Glutamatergic neuron (in vitro differentiated cells): ENCODE measurements at regions not wholly inside any gene's neighbourhood (a gene's known extent, or its start where the extent isn't known, plus 50 kb on each side); places are given as distances from the start of the nearest gene placed in this dataset.

Source experiments
- DNase-seq: peaks from one replicate; pipeline ENCODE4 v3.0.0; 2022
- H3K27ac Mint-ChIP-seq: one replicate; pipeline ENCODE4 v1.8.0; 2020; ENCODE audit warnings: mild to moderate bottlenecking, mixed read lengths, inconsistent platforms; ENCODE audit not compliant: unreplicated experiment
- H3K27me3 Mint-ChIP-seq: one replicate; pipeline ENCODE4 v1.8.0; 2020; ENCODE audit warnings: mild to moderate bottlenecking, moderate library complexity, mixed read lengths, inconsistent platforms; ENCODE audit not compliant: unreplicated experiment
- H3K36me3 Mint-ChIP-seq: one replicate; pipeline ENCODE4 v1.8.0; 2020; ENCODE audit warnings: mild to moderate bottlenecking, mixed read lengths, inconsistent platforms; ENCODE audit not compliant: unreplicated experiment
- H3K4me1 Mint-ChIP-seq: one replicate; pipeline ENCODE4 v1.8.0; 2020; ENCODE audit warnings: mild to moderate bottlenecking, low read depth, mixed read lengths, inconsistent platforms; ENCODE audit not compliant: unreplicated experiment
- H3K4me3 Mint-ChIP-seq: one replicate; pipeline ENCODE4 v1.8.0; 2020; ENCODE audit warnings: mild to moderate bottlenecking, mixed read lengths, inconsistent platforms; ENCODE audit not compliant: unreplicated experiment
- H3K9me3 Mint-ChIP-seq: one replicate; pipeline ENCODE4 v1.8.0; 2020; ENCODE audit warnings: mild to moderate bottlenecking, moderate library complexity, mixed read lengths, inconsistent platforms; ENCODE audit not compliant: unreplicated experiment
- TF ChIP-seq, protein P1 (sequence below): fragments of 200-600 bp; sonication (generic); IDR thresholded peaks from one replicate; pipeline ENCODE4 v1.5.0; 2021; ENCODE audit not compliant: partially characterized antibody, unreplicated experiment

DNA sequence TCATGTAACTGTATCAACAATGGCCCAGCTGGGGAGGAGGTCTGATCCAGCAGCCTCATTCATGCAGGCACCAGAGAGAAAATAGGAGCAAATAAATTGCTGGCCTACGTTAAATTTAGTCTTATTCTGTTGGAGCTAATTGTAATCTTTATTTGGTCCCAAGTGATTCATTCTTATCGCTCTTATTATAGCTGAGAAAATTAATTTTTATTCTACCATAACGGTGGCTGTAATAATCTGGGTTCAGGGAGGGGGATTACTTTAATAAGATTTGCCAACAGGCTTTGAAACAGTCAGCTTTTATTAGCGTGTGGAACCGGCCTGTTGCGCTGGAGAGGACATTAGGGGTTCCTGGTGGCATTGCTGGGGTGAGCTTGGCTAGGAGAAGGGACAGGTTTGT lies 254.9 kb downstream of the AACS start:
- H3K36me3 Mint-ChIP-seq = no peaks in the 10 kb centered on the region
- no peak overlapping the region for H3K27ac Mint-ChIP-seq

DNA sequence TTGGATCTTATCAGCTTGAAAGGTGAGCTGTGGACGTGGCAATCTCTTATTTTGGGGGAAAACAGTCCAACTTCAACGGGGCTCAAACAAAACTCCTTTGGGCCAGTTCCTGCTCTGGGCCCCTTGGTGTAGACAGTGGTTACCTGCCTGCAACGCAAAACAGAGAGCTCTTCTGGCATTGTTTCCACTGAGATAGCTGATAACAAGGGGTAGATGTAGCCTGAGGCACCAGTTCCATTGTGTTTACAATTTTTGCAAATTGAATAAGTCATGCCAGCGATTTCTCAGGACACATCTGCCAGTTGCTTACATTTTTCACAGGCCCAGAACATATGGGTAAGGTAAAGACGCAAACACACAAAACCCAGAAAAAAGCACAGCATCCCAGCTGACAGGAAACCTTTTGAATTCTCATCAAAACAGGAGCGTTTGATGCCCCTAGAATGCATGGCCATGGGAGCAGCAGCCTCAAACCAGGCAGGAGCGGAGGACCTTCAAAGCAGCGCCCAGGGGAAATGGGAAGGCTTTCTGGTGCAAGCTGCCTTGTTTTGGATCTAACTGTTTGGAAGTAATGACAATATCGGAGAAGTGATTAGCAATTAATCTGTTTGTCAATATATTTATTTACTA lies 259.7 kb downstream of the AACS start:
- TF ChIP-seq, protein P1, sequence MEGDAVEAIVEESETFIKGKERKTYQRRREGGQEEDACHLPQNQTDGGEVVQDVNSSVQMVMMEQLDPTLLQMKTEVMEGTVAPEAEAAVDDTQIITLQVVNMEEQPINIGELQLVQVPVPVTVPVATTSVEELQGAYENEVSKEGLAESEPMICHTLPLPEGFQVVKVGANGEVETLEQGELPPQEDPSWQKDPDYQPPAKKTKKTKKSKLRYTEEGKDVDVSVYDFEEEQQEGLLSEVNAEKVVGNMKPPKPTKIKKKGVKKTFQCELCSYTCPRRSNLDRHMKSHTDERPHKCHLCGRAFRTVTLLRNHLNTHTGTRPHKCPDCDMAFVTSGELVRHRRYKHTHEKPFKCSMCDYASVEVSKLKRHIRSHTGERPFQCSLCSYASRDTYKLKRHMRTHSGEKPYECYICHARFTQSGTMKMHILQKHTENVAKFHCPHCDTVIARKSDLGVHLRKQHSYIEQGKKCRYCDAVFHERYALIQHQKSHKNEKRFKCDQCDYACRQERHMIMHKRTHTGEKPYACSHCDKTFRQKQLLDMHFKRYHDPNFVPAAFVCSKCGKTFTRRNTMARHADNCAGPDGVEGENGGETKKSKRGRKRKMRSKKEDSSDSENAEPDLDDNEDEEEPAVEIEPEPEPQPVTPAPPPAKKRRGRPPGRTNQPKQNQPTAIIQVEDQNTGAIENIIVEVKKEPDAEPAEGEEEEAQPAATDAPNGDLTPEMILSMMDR = no peak
- peak; percentile 30 for DNase-seq
- peaks cover 6% of the 10 kb centered on the region for H3K9me3 Mint-ChIP-seq
- no peak overlapping the region for H3K4me3 Mint-ChIP-seq
- H3K27me3 Mint-ChIP-seq = no peaks in the 10 kb centered on the region
- H3K36me3 Mint-ChIP-seq = peaks cover 7% of the 10 kb centered on the region
- H3K4me1 Mint-ChIP-seq = peaks cover 15% of the 10 kb centered on the region
- H3K27ac Mint-ChIP-seq = peak overlapping the region; percentile 11

More for the DNA sequence above, 254.9 kb downstream of the AACS start:
- TF ChIP-seq, protein P1 = no peak
- H3K4me1 Mint-ChIP-seq = peaks cover 4% of the 10 kb centered on the region
- peaks cover 3% of the 10 kb centered on the region for H3K9me3 Mint-ChIP-seq
- no peak overlapping the region for H3K4me3 Mint-ChIP-seq
- H3K27me3 Mint-ChIP-seq = peaks cover 3% of the 10 kb centered on the region
- no peak for DNase-seq

DNA sequence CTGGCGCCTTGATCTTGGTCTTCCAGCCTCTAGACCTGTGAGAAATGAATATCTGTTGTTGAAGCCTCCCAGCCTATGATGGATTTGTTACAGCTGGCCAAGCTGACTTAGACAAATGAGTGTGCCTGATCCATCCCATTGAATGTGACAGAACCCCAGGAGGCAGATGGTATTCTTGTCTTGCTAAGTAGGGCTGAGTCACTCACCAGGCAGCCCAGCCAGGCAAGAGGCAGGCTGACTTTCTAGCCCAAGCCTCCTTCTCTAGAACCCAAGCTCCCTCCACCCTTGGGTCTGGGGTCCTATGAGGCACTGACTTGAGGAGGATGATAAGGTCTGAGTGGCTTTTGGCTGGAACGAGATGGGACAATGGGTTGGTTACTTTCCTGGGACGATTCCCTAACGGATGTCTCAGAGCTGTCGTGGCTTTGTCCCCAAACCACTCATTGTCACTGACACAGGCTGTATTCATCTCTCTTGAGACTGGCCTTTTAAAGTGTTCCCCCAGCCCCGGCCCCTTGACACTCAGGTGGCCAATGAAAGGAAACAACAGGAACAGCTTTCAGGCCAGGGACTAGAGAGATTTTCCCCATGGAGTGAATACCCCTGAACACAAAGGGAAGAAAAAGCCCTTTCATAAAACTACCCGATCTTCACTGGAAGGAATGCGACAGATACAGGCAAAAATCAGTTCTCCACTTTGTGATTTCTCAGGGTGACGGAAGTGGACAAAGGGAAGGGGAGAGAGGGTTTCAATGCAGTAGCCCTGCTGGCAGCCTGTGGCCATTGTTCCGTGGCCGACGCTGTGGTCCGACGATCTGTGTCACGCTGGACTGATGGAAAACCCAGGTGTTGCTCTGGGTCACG lies 264.2 kb downstream of the AACS start:
- Mint-ChIP-seq H3K36me3 (peaks cover 7% of the 10 kb centered on the region), H3K27me3 (no peaks in the 10 kb centered on the region), H3K27ac (peak overlapping the region; percentile 62)

DNA sequence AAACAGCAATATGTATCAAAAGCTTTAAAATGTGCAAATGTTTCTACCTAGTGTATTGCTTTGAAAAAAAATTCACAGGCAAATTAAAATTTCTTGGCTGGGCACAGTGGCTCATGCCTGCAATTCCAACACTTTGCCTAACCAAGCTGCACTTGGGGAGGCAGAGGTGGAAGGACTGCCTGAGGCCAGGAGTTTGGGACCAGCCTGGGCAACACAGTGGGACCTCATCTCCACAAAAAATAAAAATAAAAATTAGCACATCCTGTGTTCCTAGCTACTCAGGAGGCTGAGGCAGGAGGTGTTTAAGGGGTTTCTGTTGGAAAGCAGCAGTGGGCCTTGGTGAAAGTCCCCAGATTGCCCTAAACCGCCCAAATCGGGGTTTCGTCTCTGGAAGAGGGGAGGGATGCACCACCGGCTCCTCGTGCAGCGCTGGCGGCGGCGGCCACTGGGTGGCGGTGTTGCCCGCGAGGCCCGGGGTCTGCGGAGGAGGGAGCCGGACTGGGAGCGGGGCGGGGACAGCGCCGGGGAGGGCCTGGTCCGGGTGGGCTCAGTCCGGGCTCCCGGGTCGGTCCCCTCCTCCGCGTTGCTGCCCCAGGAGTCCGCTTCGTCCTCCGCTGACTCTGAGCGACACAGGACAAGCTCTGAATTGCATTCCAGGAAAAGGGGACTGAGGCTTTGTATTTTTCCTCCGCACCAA lies 265.6 kb downstream of the AACS start:
- Mint-ChIP-seq H3K27ac (no peak overlapping the region), H3K9me3 (peaks cover 7% of the 10 kb centered on the region), H3K27me3 (peaks cover 2% of the 10 kb centered on the region), H3K4me3 (peak overlapping the region; percentile 63), H3K36me3 (peaks cover 7% of the 10 kb centered on the region), H3K4me1 (peaks cover 6% of the 10 kb centered on the region)
- DNase-seq = peak; percentile 97
- TF ChIP-seq, protein P1 = peak; percentile 90

More for the DNA sequence above, 264.2 kb downstream of the AACS start:
- TF ChIP-seq, protein P1 = no peak
- peak; percentile 30 for DNase-seq
- H3K9me3 Mint-ChIP-seq = peaks cover 7% of the 10 kb centered on the region
- H3K4me1 Mint-ChIP-seq = peaks cover 15% of the 10 kb centered on the region
- H3K4me3 Mint-ChIP-seq = peak overlapping the region; percentile 7
